Ovary (tissue), 7 donors: ENCODE measurements at regions not wholly inside any gene's neighbourhood (a gene's known extent, or its start where the extent isn't known, plus 50 kb on each side); places are given as distances from the start of the nearest gene placed in this dataset.

ENCODE experiments used
- DNase-seq, 5 donors: peaks; one replicate each; pipeline ENCODE4 v3.0.0-alpha.2; 2019 to 2020
- H3K27ac ChIP-seq, 2 donors: fragments of 200-600 bp; one replicate each; pipeline versions ENCODE4 v1.5.1 to v1.8.0; 2019 to 2022
- H3K27me3 ChIP-seq: fragments of 200-600 bp; one replicate; pipeline ENCODE4 v1.8.0; 2022
- H3K36me3 ChIP-seq: fragments of 200-600 bp; sonication (generic); one replicate; pipeline ENCODE4 v1.5.1; 2019
- H3K4me1 ChIP-seq: one replicate; pipeline ENCODE4 v1.8.1; 2013; ENCODE audit warnings: mild to moderate bottlenecking, moderate library complexity; ENCODE audit not compliant: insufficient read depth
- H3K4me3 ChIP-seq: fragments of 200-600 bp; sonication (generic); one replicate; pipeline ENCODE4 v1.5.1; 2017
- H3K9me3 ChIP-seq, 2 donors: fragments of 200-600 bp in 1 of 2; sonication (generic) in 1 of 2; one replicate each; pipeline versions ENCODE4 v1.5.1 to v1.8.1; 2013 to 2019; ENCODE audit warnings: mild to moderate bottlenecking in 1 of 2, moderate library complexity in 1 of 2
- EP300 ChIP-seq: sonication (generic); formaldehyde crosslinking; IDR thresholded peaks from one replicate; pipeline ENCODE4 v1.6.1; 2017; ENCODE audit warnings: antibody characterized with exemption
- POLR2A ChIP-seq: fragments of 450-650 bp; IDR thresholded peaks from one replicate; pipeline ENCODE4 v1.6.1; 2017; ENCODE audit warnings: antibody characterized with exemption, mild to moderate bottlenecking, moderate library complexity
- WGBS, 3 donors: extraction: QIAGEN DNeasy Blood & Tissue Kit in 1 of 3; methylation state at CpG; one replicate each; pipeline versions ENCODE4 v1.1.5 to v1.1.7; 2013 to 2017; 5-methylcytosine and 5-hydroxymethylcytosine counted together
- intact Hi-C, 4 donors: fragments of 100-400 bp; cut with DNase I; formaldehyde crosslinking; loops; one replicate each; pipeline versions ENCODE4 v1.11.0 to v1.15.1; 2022 to 2023
- TF ChIP-seq, protein P1 (sequence below), 3 donors: fragments of 450-650 bp in 2 of 3; fragments of 200-600 bp in 1 of 3; IDR thresholded peaks; one replicate each; pipeline versions ENCODE4 v1.5.1 to v1.8.0; 2016 to 2022; ENCODE audit warnings: antibody characterized with exemption in 3 of 3, mild to moderate bottlenecking in 1 of 3
- donor health status: DM: no; HTN: no; CAD: no; lungs with moderate emphysema.
- donor health status: DM: no; HTN: no; CAD: no.
- donor health status: Bipolar disorder and iron deficiency.
- donor health status: DM: no; HTN: no; CAD: no.
- donor health status: DM: yes; HTN: yes; CAD: no.

DNA sequence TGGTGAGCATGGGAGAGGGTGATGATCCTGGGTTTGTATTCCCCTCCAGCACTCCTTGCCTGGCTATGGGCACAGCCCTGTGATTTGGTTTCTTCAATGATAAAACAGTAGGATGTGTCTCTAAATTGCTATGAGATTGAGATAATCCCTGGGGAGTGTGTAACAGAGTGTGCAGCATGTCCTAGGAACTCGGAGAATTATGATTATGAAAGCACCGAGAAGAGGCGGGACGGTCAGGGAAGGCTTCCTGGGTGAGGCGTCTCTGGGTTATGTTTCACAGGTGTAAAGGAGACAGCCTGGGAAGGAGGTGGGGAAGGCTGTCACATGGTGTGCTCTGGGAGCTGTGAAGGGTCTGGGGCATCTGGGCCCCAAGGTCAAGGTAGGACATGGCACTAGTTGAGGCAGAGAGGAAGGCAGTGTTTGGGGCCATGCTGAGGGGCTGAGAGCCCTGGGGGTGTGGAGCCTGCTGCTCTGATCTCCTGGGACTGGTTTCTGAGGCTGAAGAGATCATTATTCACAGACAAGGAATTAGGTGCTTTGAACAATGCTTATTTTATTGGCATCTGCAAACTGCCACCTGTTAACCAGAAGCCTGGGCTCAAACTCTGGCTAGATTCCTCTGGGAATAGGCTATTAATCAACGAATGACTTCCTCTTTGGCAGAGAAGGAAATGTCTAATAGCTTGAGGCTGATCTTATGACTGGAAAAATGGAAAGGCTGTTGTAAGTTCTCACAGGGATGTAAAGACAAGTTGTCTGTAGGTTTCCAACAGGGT is 73.8 kb upstream of the IL12B start:
- Histone ChIP-seq H3K36me3 (no peaks in the 10 kb centered on the region), H3K4me1 (no peaks in the 10 kb centered on the region), H3K4me3 (no peak overlapping the region), H3K27me3 (no peaks in the 10 kb centered on the region), H3K27ac (no peak overlapping the region), H3K9me3 (no peaks in the 10 kb centered on the region)
- no peak for DNase-seq
- TF ChIP-seq, protein P1, sequence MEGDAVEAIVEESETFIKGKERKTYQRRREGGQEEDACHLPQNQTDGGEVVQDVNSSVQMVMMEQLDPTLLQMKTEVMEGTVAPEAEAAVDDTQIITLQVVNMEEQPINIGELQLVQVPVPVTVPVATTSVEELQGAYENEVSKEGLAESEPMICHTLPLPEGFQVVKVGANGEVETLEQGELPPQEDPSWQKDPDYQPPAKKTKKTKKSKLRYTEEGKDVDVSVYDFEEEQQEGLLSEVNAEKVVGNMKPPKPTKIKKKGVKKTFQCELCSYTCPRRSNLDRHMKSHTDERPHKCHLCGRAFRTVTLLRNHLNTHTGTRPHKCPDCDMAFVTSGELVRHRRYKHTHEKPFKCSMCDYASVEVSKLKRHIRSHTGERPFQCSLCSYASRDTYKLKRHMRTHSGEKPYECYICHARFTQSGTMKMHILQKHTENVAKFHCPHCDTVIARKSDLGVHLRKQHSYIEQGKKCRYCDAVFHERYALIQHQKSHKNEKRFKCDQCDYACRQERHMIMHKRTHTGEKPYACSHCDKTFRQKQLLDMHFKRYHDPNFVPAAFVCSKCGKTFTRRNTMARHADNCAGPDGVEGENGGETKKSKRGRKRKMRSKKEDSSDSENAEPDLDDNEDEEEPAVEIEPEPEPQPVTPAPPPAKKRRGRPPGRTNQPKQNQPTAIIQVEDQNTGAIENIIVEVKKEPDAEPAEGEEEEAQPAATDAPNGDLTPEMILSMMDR (IDR thresholded peaks at IDR 0.05): no peak
- TF ChIP-seq POLR2A: no peak
- TF ChIP-seq EP300: no peak
- intact Hi-C loops: no loop called here
- WGBS, 3 donors: 63% methylated on average over 6 of the region's 6 CpGs

DNA sequence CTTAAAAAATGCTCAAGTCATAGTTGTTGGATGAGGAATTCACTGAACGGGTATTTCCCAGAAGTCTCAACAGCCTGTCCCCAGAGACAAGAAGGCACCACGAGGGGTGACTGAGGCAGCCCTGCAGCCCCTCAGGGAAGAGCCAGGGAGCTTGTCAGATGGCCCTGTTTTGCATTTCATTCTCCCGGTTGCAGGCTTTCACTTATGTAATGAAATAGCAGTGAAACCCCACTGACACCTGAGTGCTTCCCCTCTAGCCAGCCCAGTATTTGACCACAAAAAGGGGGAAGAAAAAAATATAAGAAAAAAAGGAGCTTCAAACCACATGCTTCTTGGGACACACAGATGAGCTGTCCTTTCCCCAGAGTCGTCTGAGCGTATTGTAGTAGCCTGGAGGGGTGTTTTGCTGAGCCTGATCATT is 75.3 kb upstream of the IL12B start:
- no peak for DNase-seq
- no peak overlapping the region for H3K4me3 ChIP-seq
- no peaks in the 10 kb centered on the region for H3K36me3 ChIP-seq
- no peaks in the 10 kb centered on the region for H3K27me3 ChIP-seq
- H3K9me3 ChIP-seq: no peaks in the 10 kb centered on the region
- WGBS, 3 donors: 49 to 67% (median 57%) methylated on average over 5 of the region's 5 CpGs
- H3K27ac ChIP-seq: no peak overlapping the region
- intact Hi-C loops: no loop called here
- no peaks in the 10 kb centered on the region for H3K4me1 ChIP-seq
- TF ChIP-seq, protein P1 (IDR thresholded peaks at IDR 0.05): no peak
- TF ChIP-seq POLR2A: no peak
- TF ChIP-seq EP300: no peak

DNA sequence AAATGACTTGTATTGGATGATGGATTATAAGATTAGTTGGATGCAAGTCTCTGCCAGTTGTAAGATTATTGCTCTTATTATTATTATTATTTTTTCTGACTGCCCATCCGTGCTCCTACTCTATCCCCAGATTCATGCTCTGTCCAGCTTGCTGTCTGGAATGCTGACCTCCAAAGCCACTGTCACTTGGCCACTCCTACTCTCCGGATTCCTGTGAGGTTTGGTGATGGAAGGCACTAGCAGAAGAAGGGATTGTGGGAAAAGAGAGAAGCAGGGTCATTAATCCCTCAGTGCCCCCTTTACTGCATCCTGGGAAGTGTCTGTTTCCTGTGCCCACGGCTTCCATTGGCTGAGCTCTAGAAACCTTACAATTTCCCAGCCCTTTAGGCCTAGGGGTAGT is 76.3 kb upstream of the IL12B start:
- DNase-seq: no peak
- no peak for TF ChIP-seq EP300
- TF ChIP-seq POLR2A: no peak
- TF ChIP-seq, protein P1 (IDR thresholded peaks at IDR 0.05): no peak
- Histone ChIP-seq H3K4me1 (no peaks in the 10 kb centered on the region), H3K27me3 (no peaks in the 10 kb centered on the region), H3K4me3 (no peak overlapping the region), H3K27ac (no peak overlapping the region), H3K9me3 (no peaks in the 10 kb centered on the region), H3K36me3 (no peaks in the 10 kb centered on the region)
- intact Hi-C loops: no loop called here
- 55 to 66% (median 61%) methylated on average over 3 of the region's 3 CpGs for WGBS, 3 donors

DNA sequence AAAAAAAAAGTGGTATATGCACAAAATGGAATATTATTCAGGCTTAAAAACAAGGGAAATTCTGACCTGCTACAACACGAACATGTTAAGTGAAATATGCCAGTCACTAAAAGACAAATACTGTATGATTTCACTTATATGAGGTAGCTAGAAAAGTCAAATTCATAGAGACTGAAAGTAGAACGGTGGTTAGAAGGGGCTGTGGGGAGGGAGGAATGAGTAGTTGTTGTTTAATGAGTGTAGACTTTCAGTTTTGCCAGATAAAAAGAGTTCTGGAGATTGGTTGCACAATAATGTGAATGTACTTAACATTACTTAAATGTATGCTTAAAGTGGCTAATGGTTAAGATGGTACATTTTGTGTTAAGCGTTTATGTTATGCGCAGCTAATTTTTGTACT is 79.5 kb upstream of the IL12B start:
- Histone ChIP-seq H3K9me3 (no peaks in the 10 kb centered on the region), H3K27ac (no peak overlapping the region), H3K4me1 (no peaks in the 10 kb centered on the region), H3K36me3 (no peaks in the 10 kb centered on the region), H3K4me3 (no peak overlapping the region), H3K27me3 (no peaks in the 10 kb centered on the region)
- TF ChIP-seq POLR2A (no peak), EP300 (no peak)
- TF ChIP-seq, protein P1 (IDR thresholded peaks at IDR 0.05): no peak
- no peak for DNase-seq
- intact Hi-C loops: no loop called here
- WGBS, 3 donors: 86 to 91% (median 87%) methylated on average over 4 of the region's 4 CpGs
